GM18873 (cell line): ENCODE measurements at regions not wholly inside any gene's neighbourhood (a gene's known extent, or its start where the extent isn't known, plus 50 kb on each side); places are given as distances from the start of the nearest gene placed in this dataset.
"Not testable (repeated sequence)": the region's sequence is repeated elsewhere in the genome, so short reads cannot be mapped to it uniquely, and the experiment has no call there.

ENCODE experiments used
- ATAC-seq: cut with Tn5 transposase; IDR thresholded peaks from one replicate; pipeline ENCODE4 v1.9.1; 2021; ENCODE audit warnings: mild to moderate bottlenecking, moderate library complexity, moderate number of reproducible peaks; ENCODE audit not compliant: unreplicated experiment, low FRiP score

GRCh38 chr2:234376229-234376628 lies 120.7 kb downstream of the ARL4C start:
- ATAC-seq, result no peak

GRCh38 chr2:234375176-234375880 lies 121.6 kb downstream of the ARL4C start:
- ATAC-seq, result no peak

GRCh38 chr2:234374736-234375135 lies 122.1 kb downstream of the ARL4C start:
- ATAC-seq, result no peak

- ATAC-seq, result no peak
Measured at GRCh38 chr2:234374150-234374508, 122.8 kb downstream of the ARL4C start.

- no peak for ATAC-seq
Measured at GRCh38 chr2:234373481-234374149, 123.3 kb downstream of the ARL4C start.

GRCh38 chr2:234373060-234373459 lies 123.8 kb downstream of the ARL4C start:
- no peak for ATAC-seq

- no peak for ATAC-seq
Measured at GRCh38 chr2:234372506-234372905, 124.4 kb downstream of the ARL4C start.

- no peak for ATAC-seq
Measured at GRCh38 chr2:234368861-234369261, 128.0 kb downstream of the ARL4C start.

- ATAC-seq, result no peak
Measured at GRCh38 chr2:234366891-234367290, 130.0 kb downstream of the ARL4C start.

GRCh38 chr2:234364661-234365060 lies 132.2 kb downstream of the ARL4C start:
- ATAC-seq, result no peak

GRCh38 chr2:234363647-234364294 lies 133.1 kb downstream of the ARL4C start:
- ATAC-seq, result no peak

GRCh38 chr2:234363011-234363487 lies 133.8 kb downstream of the ARL4C start:
- ATAC-seq, result no peak

- ATAC-seq, result not testable (repeated sequence)
Measured at GRCh38 chr2:234360313-234360975, 136.4 kb downstream of the ARL4C start.

GRCh38 chr2:234357666-234358065 lies 139.2 kb downstream of the ARL4C start:
- ATAC-seq, result no peak

- ATAC-seq, result no peak
Measured at GRCh38 chr2:234355808-234356365, 141.0 kb downstream of the ARL4C start.

- no peak for ATAC-seq
Measured at GRCh38 chr2:234355021-234355720, 141.7 kb downstream of the ARL4C start.

GRCh38 chr2:234352270-234352669 lies 144.6 kb downstream of the ARL4C start:
- ATAC-seq, result no peak

- ATAC-seq, result not testable (repeated sequence)
Measured at GRCh38 chr2:234351866-234352265, 145.0 kb downstream of the ARL4C start.

- ATAC-seq, result no peak
Measured at GRCh38 chr2:234348081-234348480, 148.8 kb downstream of the ARL4C start.

- no peak for ATAC-seq
Measured at GRCh38 chr2:234345921-234346320, 151.0 kb downstream of the ARL4C start.
